ENCODE measurements at regions not wholly inside any gene's neighbourhood (a gene's known extent, or its start where the extent isn't known, plus 50 kb on each side); places are given as distances from the start of the nearest gene placed in this dataset.

GRCh38 chr6:120854583-120854982, 479.7 kb downstream of the TBC1D32 start:
- intact Hi-C loops (cut with micrococcal nuclease) = no loop called here

GRCh38 chr6:120853489-120853888, 480.8 kb downstream of the TBC1D32 start:
- ChIA-PET POLR2A (no interaction called here), CTCF (no interaction called here)
- Mint-ChIP-seq H3K4me1 (ENCODE audit: low read depth) (no peaks in the 10 kb centered on the region), H3K36me3 (no peaks in the 10 kb centered on the region), H3K27me3 (no peaks in the 10 kb centered on the region), H3K9me3 (no peaks in the 10 kb centered on the region), H3K4me3 (no peak overlapping the region), H3K27ac (no peak overlapping the region)
- intact Hi-C loops (cut with micrococcal nuclease) = no loop called here
- no peak for DNase-seq

More at GRCh38 chr6:120854583-120854982, 479.7 kb downstream of the TBC1D32 start:
- H3K9me3 Mint-ChIP-seq = no peaks in the 10 kb centered on the region
- CTCF ChIA-PET = no interaction called here
- no peak overlapping the region for H3K27ac Mint-ChIP-seq
- H3K27me3 Mint-ChIP-seq = no peaks in the 10 kb centered on the region
- H3K4me1 Mint-ChIP-seq (ENCODE audit: low read depth) = no peaks in the 10 kb centered on the region
- DNase-seq = no peak
- no peak overlapping the region for H3K4me3 Mint-ChIP-seq
- H3K36me3 Mint-ChIP-seq = no peaks in the 10 kb centered on the region
- POLR2A ChIA-PET = no interaction called here

- no peaks in the 10 kb centered on the region for H3K36me3 Mint-ChIP-seq
- DNase-seq = no peak
- ChIA-PET POLR2A (no interaction called here), CTCF (no interaction called here)
- H3K4me3 Mint-ChIP-seq = no peak overlapping the region
- no peaks in the 10 kb centered on the region for H3K27me3 Mint-ChIP-seq
- no peak overlapping the region for H3K27ac Mint-ChIP-seq
- no peaks in the 10 kb centered on the region for H3K9me3 Mint-ChIP-seq
- intact Hi-C loops (cut with micrococcal nuclease) = no loop called here
- H3K4me1 Mint-ChIP-seq (ENCODE audit: low read depth) = no peaks in the 10 kb centered on the region
Observed at GRCh38 chr6:120852293-120852849, 481.9 kb downstream of the TBC1D32 start.

GRCh38 chr6:120826253-120826652, 508.0 kb downstream of the TBC1D32 start:
- CTCF ChIA-PET = no interaction called here
- POLR2A ChIA-PET = no interaction called here
- Mint-ChIP-seq H3K4me1 (ENCODE audit: low read depth) (no peaks in the 10 kb centered on the region), H3K27ac (no peak overlapping the region), H3K36me3 (no peaks in the 10 kb centered on the region), H3K27me3 (no peaks in the 10 kb centered on the region), H3K4me3 (no peak overlapping the region), H3K9me3 (peaks cover 1% of the 10 kb centered on the region)
- intact Hi-C loops (cut with micrococcal nuclease) = loop anchor here (10.0 kb wide), 1 partner anchor 1681 kb away; no protein-coding TSS in a partner anchor
- DNase-seq = peak; percentile 13

DNA sequence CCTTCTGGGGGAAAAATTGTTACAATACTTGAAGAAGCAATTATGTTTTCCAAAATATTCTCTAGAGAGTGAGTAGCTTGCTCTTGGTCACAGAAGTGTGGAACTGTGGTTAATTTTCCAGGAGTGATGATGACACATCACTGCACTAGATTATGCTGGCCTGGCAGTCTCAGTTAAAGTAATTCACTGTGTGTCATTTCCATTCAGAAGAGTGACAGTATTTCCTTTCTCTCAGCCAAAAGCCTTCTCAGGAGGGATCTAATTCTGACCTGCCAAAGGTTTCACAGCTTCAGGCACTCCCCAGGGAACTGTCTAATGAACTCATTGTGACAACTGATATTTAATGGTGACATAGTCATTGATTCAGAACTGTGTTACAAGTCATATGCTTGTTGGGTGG, 517.5 kb downstream of the TBC1D32 start:
- no peaks in the 10 kb centered on the region for H3K36me3 Mint-ChIP-seq
- H3K4me1 Mint-ChIP-seq (ENCODE audit: low read depth) = no peaks in the 10 kb centered on the region

GRCh38 chr6:120805276-120805675, 529.0 kb downstream of the TBC1D32 start:
- intact Hi-C loops (cut with micrococcal nuclease) = no loop called here
- ChIA-PET POLR2A (no interaction called here), CTCF (no interaction called here)
- H3K4me1 Mint-ChIP-seq (ENCODE audit: low read depth) = no peaks in the 10 kb centered on the region
- H3K4me3 Mint-ChIP-seq = no peak overlapping the region
- no peak overlapping the region for H3K27ac Mint-ChIP-seq
- DNase-seq = no peak
- H3K36me3 Mint-ChIP-seq = no peaks in the 10 kb centered on the region
- no peaks in the 10 kb centered on the region for H3K27me3 Mint-ChIP-seq
- H3K9me3 Mint-ChIP-seq = peaks cover 8% of the 10 kb centered on the region

More for the DNA sequence above, 517.5 kb downstream of the TBC1D32 start:
- Mint-ChIP-seq H3K9me3 (peaks cover 4% of the 10 kb centered on the region), H3K27me3 (no peaks in the 10 kb centered on the region), H3K4me3 (no peak overlapping the region), H3K27ac (no peak overlapping the region)
- DNase-seq = no peak
- CTCF ChIA-PET = interaction anchor here (1.2 kb wide), 1 partner anchor 10 kb away, joined by 3 read pairs; no protein-coding TSS in a partner anchor
- intact Hi-C loops (cut with micrococcal nuclease) = no loop called here
- POLR2A ChIA-PET = no interaction called here

GRCh38 chr6:120804612-120805011, 529.7 kb downstream of the TBC1D32 start:
- H3K9me3 Mint-ChIP-seq = peaks cover 8% of the 10 kb centered on the region
- H3K27ac Mint-ChIP-seq = no peak overlapping the region

GRCh38 chr6:120786682-120787081, 547.6 kb downstream of the TBC1D32 start:
- no peak for DNase-seq
- H3K9me3 Mint-ChIP-seq = no peaks in the 10 kb centered on the region
- H3K4me3 Mint-ChIP-seq = no peak overlapping the region
- H3K4me1 Mint-ChIP-seq (ENCODE audit: low read depth) = no peaks in the 10 kb centered on the region
- ChIA-PET POLR2A (no interaction called here), CTCF (no interaction called here)
- intact Hi-C loops (cut with micrococcal nuclease) = no loop called here
- no peak overlapping the region for H3K27ac Mint-ChIP-seq
- no peaks in the 10 kb centered on the region for H3K27me3 Mint-ChIP-seq
- H3K36me3 Mint-ChIP-seq = no peaks in the 10 kb centered on the region

More at GRCh38 chr6:120804612-120805011, 529.7 kb downstream of the TBC1D32 start:
- Mint-ChIP-seq H3K27me3 (no peaks in the 10 kb centered on the region), H3K4me3 (no peak overlapping the region), H3K4me1 (ENCODE audit: low read depth) (no peaks in the 10 kb centered on the region), H3K36me3 (no peaks in the 10 kb centered on the region)
- no peak for DNase-seq
- POLR2A ChIA-PET = no interaction called here
- intact Hi-C loops (cut with micrococcal nuclease) = no loop called here
- CTCF ChIA-PET = interaction anchor here (0.8 kb wide), 1 partner anchor 1472 kb away, joined by 3 read pairs; no protein-coding TSS in a partner anchor

GRCh38 chr6:120786256-120786655, 548.0 kb downstream of the TBC1D32 start:
- no peak overlapping the region for H3K27ac Mint-ChIP-seq
- no peaks in the 10 kb centered on the region for H3K4me1 Mint-ChIP-seq (ENCODE audit: low read depth)
- no peaks in the 10 kb centered on the region for H3K27me3 Mint-ChIP-seq
- DNase-seq = no peak
- H3K9me3 Mint-ChIP-seq = no peaks in the 10 kb centered on the region
- ChIA-PET CTCF (no interaction called here), POLR2A (no interaction called here)
- intact Hi-C loops (cut with micrococcal nuclease) = no loop called here
- H3K36me3 Mint-ChIP-seq = no peaks in the 10 kb centered on the region
- no peak overlapping the region for H3K4me3 Mint-ChIP-seq

GRCh38 chr6:120785459-120786086, 548.7 kb downstream of the TBC1D32 start:
- Mint-ChIP-seq H3K4me3 (no peak overlapping the region), H3K27me3 (no peaks in the 10 kb centered on the region), H3K4me1 (ENCODE audit: low read depth) (no peaks in the 10 kb centered on the region), H3K9me3 (no peaks in the 10 kb centered on the region), H3K27ac (no peak overlapping the region), H3K36me3 (no peaks in the 10 kb centered on the region)
- intact Hi-C loops (cut with micrococcal nuclease) = no loop called here
- POLR2A ChIA-PET = no interaction called here
- DNase-seq = no peak
- CTCF ChIA-PET = no interaction called here

DNA sequence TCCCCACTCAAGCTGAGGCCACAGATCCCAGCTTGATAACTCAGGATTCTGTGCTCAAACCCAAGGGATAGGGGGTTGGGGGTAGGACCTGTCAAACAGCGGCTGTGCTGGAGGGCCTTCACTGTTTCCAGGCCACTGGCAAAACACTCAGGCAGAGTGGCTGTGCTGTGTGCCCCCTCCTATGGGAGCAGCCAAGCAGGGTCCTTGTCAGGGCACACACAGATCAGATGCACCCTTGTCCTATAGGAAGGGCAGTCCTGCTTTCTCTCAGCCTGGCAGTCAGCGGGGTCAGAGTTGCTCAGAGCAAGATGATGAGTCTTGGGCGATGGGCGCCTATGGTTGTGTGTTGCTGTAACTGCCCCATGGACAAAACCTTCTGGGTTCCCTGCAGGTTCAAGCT, 554.8 kb downstream of the TBC1D32 start:
- DNase-seq = no peak
- CTCF ChIA-PET = no interaction called here
- H3K27me3 Mint-ChIP-seq = no peaks in the 10 kb centered on the region
- POLR2A ChIA-PET = no interaction called here
- no peaks in the 10 kb centered on the region for H3K36me3 Mint-ChIP-seq
- intact Hi-C loops (cut with micrococcal nuclease) = no loop called here
- H3K27ac Mint-ChIP-seq = no peak overlapping the region
- no peak overlapping the region for H3K4me3 Mint-ChIP-seq
- H3K9me3 Mint-ChIP-seq = peaks cover 6% of the 10 kb centered on the region
- H3K4me1 Mint-ChIP-seq (ENCODE audit: low read depth) = no peaks in the 10 kb centered on the region

- peaks cover 6% of the 10 kb centered on the region for H3K9me3 Mint-ChIP-seq
- POLR2A ChIA-PET = no interaction called here
- H3K4me1 Mint-ChIP-seq (ENCODE audit: low read depth) = no peaks in the 10 kb centered on the region
- CTCF ChIA-PET = no interaction called here
- DNase-seq = no peak
- no peak overlapping the region for H3K27ac Mint-ChIP-seq
- H3K27me3 Mint-ChIP-seq = no peaks in the 10 kb centered on the region
- no peak overlapping the region for H3K4me3 Mint-ChIP-seq
- intact Hi-C loops (cut with micrococcal nuclease) = no loop called here
- H3K36me3 Mint-ChIP-seq = no peaks in the 10 kb centered on the region
Observed at GRCh38 chr6:120775698-120776097, 558.6 kb downstream of the TBC1D32 start.

- no peaks in the 10 kb centered on the region for H3K4me1 Mint-ChIP-seq (ENCODE audit: low read depth)
- H3K9me3 Mint-ChIP-seq = peaks cover 6% of the 10 kb centered on the region
- no peaks in the 10 kb centered on the region for H3K27me3 Mint-ChIP-seq
- ChIA-PET CTCF (no interaction called here), POLR2A (no interaction called here)
- DNase-seq = no peak
- H3K36me3 Mint-ChIP-seq = no peaks in the 10 kb centered on the region
- H3K4me3 Mint-ChIP-seq = no peak overlapping the region
- no peak overlapping the region for H3K27ac Mint-ChIP-seq
- intact Hi-C loops (cut with micrococcal nuclease) = no loop called here
Observed at GRCh38 chr6:120774275-120774674, 560.0 kb downstream of the TBC1D32 start.

Data from activated CD4-positive, alpha-beta memory T cell treated with anti-CD3 and anti-CD28 coated beads for 36 hours (primary cell).